SK-N-SH treated with all-trans-retinoic acid at 6 μM for 48 hours (cell line): ENCODE measurements at regions not wholly inside any gene's neighbourhood (a gene's known extent, or its start where the extent isn't known, plus 50 kb on each side); places are given as distances from the start of the nearest gene placed in this dataset.

Source experiments
- ARNTL ChIP-seq: fragments of 450-650 bp; formaldehyde crosslinking; IDR thresholded peaks from 2 replicates; pipeline ENCODE4 v1.5.0; 2020; ENCODE audit warnings: low read depth, mild to moderate bottlenecking, moderate library complexity, borderline replicate concordance
- BACH2 ChIP-seq: fragments of 250-450 bp; sonication (Bioruptor Pico); IDR thresholded peaks from 2 replicates; pipeline ENCODE4 v1.9.0; 2021; ENCODE audit warnings: mild to moderate bottlenecking, borderline replicate concordance
- CSDC2 ChIP-seq: fragments of 250-450 bp; sonication (Bioruptor Pico); IDR thresholded peaks from 2 replicates; pipeline ENCODE4 v1.5.0; 2020; ENCODE audit warnings: mild to moderate bottlenecking, moderate library complexity
- PPARA ChIP-seq: fragments of 250-450 bp; sonication (Bioruptor Pico); IDR thresholded peaks from 2 replicates; pipeline ENCODE4 v1.5.0; 2020; ENCODE audit warnings: mild to moderate bottlenecking, borderline replicate concordance
- RARB ChIP-seq: fragments of 250-450 bp; sonication (Bioruptor Pico); IDR thresholded peaks from 2 replicates; pipeline ENCODE4 v1.8.0; 2021; ENCODE audit warnings: mild to moderate bottlenecking, moderate library complexity
- ZC3H10 ChIP-seq: fragments of 250-450 bp; sonication (Bioruptor Pico); IDR thresholded peaks from 2 replicates; pipeline ENCODE4 v1.5.1; 2021; ENCODE audit warnings: mild to moderate bottlenecking, moderate library complexity
- ZFP30 ChIP-seq: fragments of 450-650 bp; formaldehyde crosslinking; IDR thresholded peaks from 2 replicates; pipeline ENCODE4 v1.5.0; 2022; ENCODE audit warnings: mild to moderate bottlenecking, moderate library complexity
- ZNF70 ChIP-seq: fragments of 450-650 bp; formaldehyde crosslinking; IDR thresholded peaks from 2 replicates; pipeline ENCODE4 v1.5.0; 2020; ENCODE audit warnings: mild to moderate bottlenecking, moderate library complexity
- ZNF8 ChIP-seq: fragments of 450-650 bp; formaldehyde crosslinking; IDR thresholded peaks from 2 replicates; pipeline ENCODE4 v1.5.0; 2020; ENCODE audit warnings: mild to moderate bottlenecking, moderate library complexity
- TF ChIP-seq, protein P1 (sequence below): fragments of 250-450 bp; sonication (Bioruptor Pico); IDR thresholded peaks from 2 replicates; pipeline ENCODE4 v1.8.0; 2021; ENCODE audit warnings: low read depth, mild to moderate bottlenecking, moderate library complexity, borderline replicate concordance
- TF ChIP-seq, protein P2 (sequence below): fragments of 250-450 bp; sonication (Bioruptor Pico); IDR thresholded peaks from 2 replicates; pipeline ENCODE4 v1.5.0; 2020; ENCODE audit warnings: mild to moderate bottlenecking, moderate library complexity

DNA sequence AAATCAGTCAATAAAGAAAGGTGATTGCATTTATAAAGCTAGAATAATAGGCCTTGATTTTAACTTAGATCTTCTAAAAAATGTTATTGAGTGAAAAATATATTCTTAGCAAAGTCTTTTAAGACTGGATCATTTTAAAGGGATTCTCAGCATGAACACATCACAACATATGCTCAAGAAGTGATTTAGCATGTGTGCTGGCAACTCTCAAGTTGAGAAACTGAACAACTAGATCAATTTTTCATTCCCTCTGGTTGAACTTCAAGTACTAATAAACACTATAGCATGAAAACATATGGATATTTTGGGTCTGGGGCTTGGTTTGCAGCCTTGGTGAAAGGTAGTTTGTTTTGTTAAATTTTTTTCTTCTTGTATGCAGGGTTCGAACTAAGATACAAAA, 107.8 kb upstream of the PNPT1 start:
- no peak for TF ChIP-seq ZNF70
- no peak for TF ChIP-seq ARNTL (CRISPR knock-in tag)
- TF ChIP-seq PPARA (CRISPR knock-in tag), result no peak
- no peak for TF ChIP-seq ZFP30 (CRISPR knock-in tag)
- TF ChIP-seq, protein P1, sequence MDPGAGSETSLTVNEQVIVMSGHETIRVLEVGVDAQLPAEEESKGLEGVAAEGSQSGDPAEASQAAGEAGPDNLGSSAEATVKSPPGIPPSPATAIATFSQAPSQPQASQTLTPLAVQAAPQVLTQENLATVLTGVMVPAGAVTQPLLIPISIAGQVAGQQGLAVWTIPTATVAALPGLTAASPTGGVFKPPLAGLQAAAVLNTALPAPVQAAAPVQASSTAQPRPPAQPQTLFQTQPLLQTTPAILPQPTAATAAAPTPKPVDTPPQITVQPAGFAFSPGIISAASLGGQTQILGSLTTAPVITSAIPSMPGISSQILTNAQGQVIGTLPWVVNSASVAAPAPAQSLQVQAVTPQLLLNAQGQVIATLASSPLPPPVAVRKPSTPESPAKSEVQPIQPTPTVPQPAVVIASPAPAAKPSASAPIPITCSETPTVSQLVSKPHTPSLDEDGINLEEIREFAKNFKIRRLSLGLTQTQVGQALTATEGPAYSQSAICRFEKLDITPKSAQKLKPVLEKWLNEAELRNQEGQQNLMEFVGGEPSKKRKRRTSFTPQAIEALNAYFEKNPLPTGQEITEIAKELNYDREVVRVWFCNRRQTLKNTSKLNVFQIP (CRISPR knock-in tag), result no peak
- TF ChIP-seq RARB (CRISPR knock-in tag), result no peak
- TF ChIP-seq, protein P2, sequence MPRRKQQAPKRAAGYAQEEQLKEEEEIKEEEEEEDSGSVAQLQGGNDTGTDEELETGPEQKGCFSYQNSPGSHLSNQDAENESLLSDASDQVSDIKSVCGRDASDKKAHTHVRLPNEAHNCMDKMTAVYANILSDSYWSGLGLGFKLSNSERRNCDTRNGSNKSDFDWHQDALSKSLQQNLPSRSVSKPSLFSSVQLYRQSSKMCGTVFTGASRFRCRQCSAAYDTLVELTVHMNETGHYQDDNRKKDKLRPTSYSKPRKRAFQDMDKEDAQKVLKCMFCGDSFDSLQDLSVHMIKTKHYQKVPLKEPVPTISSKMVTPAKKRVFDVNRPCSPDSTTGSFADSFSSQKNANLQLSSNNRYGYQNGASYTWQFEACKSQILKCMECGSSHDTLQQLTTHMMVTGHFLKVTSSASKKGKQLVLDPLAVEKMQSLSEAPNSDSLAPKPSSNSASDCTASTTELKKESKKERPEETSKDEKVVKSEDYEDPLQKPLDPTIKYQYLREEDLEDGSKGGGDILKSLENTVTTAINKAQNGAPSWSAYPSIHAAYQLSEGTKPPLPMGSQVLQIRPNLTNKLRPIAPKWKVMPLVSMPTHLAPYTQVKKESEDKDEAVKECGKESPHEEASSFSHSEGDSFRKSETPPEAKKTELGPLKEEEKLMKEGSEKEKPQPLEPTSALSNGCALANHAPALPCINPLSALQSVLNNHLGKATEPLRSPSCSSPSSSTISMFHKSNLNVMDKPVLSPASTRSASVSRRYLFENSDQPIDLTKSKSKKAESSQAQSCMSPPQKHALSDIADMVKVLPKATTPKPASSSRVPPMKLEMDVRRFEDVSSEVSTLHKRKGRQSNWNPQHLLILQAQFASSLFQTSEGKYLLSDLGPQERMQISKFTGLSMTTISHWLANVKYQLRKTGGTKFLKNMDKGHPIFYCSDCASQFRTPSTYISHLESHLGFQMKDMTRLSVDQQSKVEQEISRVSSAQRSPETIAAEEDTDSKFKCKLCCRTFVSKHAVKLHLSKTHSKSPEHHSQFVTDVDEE (CRISPR knock-in tag), result no peak
- no peak for TF ChIP-seq BACH2 (CRISPR knock-in tag)
- no peak for TF ChIP-seq CSDC2 (CRISPR knock-in tag)
- no peak for TF ChIP-seq ZNF8 (CRISPR knock-in tag)
- TF ChIP-seq ZC3H10 (CRISPR knock-in tag), result no peak
